GM12873 (cell line): ENCODE measurements at regions not wholly inside any gene's neighbourhood (a gene's known extent, or its start where the extent isn't known, plus 50 kb on each side); places are given as distances from the start of the nearest gene placed in this dataset.

Source experiments
- CTCF ChIP-seq: IDR thresholded peaks from 2 replicates; pipeline ENCODE4 v1.5.1; 2012; ENCODE audit warnings: low read depth, mild to moderate bottlenecking, moderate library complexity, low read length, control low read depth; ENCODE audit not compliant: insufficient read depth; ENCODE audit errors: missing control alignments

- no peak for TF ChIP-seq CTCF
These were observed 1029.8 kb downstream of the DIAPH3 start for GRCh38 chr13:59133903-59134302.

GRCh38 chr13:59144700-59145099 lies 1019.0 kb downstream of the DIAPH3 start:
- TF ChIP-seq CTCF = no peak

- no peak for TF ChIP-seq CTCF
These were observed 1018.3 kb downstream of the DIAPH3 start for GRCh38 chr13:59145381-59145780.

- no peak for TF ChIP-seq CTCF
These were observed 1006.5 kb downstream of the DIAPH3 start for GRCh38 chr13:59157181-59157580.

GRCh38 chr13:59166174-59166573 lies 997.6 kb downstream of the DIAPH3 start:
- no peak for TF ChIP-seq CTCF

- TF ChIP-seq CTCF = no peak
These were observed 991.7 kb downstream of the DIAPH3 start for GRCh38 chr13:59172076-59172475.

GRCh38 chr13:59176775-59177174 lies 987.0 kb downstream of the DIAPH3 start:
- peak; percentile 51 for TF ChIP-seq CTCF
